Amniotic epithelial cell (primary cell): ENCODE measurements at regions not wholly inside any gene's neighbourhood (a gene's known extent, or its start where the extent isn't known, plus 50 kb on each side); places are given as distances from the start of the nearest gene placed in this dataset.
"Not testable (repeated sequence)": the region's sequence is repeated elsewhere in the genome, so short reads cannot be mapped to it uniquely, and the experiment has no call there.

Source experiments
- DNase-seq: peaks from one replicate; pipeline ENCODE4 v3.0.0-alpha.2; 2010; ENCODE audit warnings: low read depth

GRCh38 chr16:80915079-80915450, 91.6 kb downstream of the CMC2 start:
- no peak for DNase-seq

DNA sequence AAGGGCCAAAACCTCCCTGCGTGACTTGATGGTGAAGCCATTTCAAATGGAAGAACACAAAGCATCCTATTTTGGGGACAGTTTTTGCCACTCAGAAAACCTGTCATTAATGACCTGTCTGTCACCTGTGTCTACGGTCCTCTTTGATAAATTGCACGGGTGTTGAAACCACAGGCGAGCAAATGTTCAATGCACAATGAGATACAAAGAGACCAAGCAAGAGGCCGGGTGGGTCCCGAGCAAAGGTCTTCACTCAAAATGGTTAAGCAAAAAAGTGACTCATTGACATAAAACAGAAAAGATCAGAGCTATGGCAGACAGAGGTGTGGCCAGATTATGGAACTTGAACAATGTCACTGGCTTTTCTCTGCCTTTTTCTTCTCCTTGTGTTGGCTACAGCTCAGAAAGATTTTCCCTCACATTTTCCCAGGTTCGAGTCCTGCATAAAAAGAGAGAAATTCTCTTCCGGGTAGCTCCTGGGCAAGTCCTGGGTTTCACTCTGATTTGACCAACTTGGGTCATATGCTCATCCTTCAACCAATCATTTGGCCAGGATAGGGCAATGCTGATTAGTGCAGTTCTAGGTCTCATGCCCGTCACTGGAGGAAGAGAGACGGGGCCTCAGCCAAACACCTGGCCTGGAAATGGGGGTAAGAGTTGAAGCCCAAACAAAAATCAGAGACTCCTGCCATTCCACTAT, 92.2 kb downstream of the CMC2 start:
- no peak for DNase-seq

DNA sequence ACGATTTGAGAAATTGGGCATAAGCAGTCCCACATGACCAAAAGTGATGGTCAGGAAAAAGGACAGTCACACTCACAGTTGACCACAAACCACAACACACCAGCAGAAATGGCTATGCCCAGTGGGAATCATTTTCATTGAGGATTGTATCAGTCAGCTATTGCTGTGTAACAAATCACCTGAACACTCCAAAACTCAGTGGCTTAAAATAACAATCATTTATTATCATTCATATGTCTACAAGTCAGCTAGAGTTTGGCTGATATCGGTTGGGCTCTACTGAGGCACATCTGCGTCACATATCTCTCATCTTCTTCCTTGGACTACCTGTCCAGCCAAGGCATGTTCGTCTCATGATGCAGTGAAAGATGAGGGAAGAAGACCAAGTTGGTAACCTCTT, 93.3 kb downstream of the CMC2 start:
- no peak for DNase-seq

- no peak for DNase-seq
Observed at GRCh38 chr16:80912651-80913050, 94.0 kb downstream of the CMC2 start.

GRCh38 chr16:80910434-80910833, 96.3 kb downstream of the CMC2 start:
- no peak for DNase-seq

DNA sequence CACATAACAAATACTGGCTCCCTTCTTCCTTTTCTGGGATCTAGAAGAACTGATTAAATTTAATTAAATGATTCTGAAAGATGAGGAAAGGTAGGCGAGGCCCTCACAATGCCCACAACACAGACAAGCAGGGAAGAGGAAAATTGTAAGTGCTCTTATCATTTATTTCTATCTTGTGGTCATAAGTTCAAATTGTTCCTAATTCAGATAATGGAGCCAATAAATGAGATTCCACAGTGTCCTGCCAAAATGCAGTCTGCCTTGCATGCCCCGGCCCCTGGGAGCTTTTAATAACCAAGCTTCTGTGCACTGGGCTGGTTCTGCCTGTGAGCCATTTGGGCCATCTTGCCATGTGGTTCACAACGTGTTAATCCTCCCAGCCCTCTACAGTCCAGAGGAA, 97.0 kb downstream of the CMC2 start:
- DNase-seq = no peak

DNA sequence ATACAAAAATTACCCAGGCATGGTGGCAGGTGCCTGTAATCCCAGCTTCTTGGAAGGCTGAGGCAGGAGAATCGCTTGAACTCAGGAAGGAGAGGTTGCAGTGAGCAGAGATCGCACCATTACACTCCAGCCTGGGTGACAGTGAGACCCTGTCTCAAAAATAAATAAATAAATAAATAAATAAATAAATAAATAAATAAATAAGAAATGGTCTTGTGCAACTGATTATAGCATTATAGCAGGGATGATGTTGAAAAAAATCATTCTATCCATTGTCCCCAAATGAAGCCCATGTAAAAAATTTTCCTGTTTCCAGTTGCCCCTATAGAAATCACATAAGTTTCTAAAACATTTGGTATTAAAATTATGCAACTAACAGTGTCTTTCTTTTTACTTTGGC, 100.5 kb downstream of the CMC2 start:
- DNase-seq = not testable (repeated sequence)

GRCh38 chr16:80903616-80904015, 99.2 kb upstream of the CDYL2 start:
- no peak for DNase-seq

DNA sequence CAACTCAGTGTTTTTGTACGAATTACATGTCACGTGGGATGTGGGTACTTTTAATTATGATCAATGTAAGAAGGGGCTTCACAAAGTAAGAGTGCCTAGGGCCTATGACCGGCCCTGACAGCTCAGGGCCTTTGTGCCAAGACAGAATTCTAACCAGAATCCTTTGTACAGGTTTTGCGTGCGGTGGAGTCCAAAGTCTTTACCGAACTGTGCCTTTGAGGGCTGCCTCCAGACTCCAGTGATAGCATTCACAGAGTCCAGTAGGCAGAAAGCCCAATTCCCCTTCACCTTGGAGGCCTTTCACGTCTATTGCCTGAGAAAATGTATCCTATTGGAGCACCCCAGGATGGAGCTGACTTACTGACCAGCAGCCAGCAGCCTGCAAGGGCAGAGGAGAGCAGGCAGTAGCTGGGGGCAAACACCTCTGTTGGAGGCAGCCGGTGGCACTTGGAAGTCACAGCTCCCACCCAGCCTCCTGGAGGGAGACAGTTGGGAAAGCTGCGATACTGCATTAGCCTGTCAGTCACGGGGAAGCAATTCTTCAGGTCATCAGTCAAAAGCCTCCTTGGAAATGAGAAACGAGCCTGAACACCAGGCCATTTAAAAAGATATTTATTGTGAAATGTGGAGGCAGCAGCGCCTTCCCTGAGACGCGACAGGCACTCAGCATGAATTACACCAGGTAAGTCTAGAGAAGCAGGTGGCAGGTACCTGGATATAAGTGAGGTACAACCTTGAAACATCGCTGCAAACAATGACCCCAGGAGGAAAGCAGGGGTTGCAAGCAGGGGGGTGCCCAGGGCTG, 98.1 kb upstream of the CDYL2 start:
- no peak for DNase-seq

DNA sequence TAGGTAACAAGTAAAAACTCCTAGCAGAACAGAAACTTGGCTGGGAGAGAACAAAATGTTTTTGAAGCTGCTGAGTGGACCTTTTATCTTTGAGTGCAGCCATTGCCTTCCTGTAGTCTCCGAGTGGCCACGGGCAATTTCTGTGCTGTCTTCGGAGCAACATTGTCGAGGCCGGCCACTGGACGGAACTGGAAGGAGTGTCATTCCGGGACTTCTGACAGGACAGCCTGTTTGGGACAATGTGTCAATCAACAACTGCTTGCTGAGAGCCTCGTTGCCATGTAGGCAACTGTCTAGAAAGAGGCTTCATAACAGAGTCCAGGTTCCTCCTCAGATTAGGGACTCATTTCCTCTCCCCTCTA, 96.2 kb upstream of the CDYL2 start:
- no peak for DNase-seq

- peak; percentile 43 for DNase-seq
Observed at GRCh38 chr16:80899809-80900592, 95.6 kb upstream of the CDYL2 start.

DNA sequence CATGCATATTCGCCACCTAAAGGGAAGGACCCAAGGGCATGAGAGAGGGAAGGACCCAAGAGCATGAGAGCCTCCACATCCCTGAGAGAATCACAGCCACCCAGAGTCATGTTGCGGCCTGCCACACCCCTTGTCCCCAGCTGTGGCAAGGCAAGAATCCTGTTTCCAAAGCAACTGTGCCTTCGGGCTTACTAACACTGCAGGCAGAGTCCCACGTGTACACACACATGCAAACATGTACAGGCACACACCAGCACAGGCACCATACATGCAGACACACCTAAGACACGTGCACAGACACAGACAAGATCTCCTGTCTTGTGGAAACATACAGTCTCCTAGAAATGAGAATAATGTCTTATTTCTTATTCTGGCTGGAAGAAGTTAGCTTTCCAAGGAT, 92.4 kb upstream of the CDYL2 start:
- no peak for DNase-seq

GRCh38 chr16:80894091-80894490, 89.7 kb upstream of the CDYL2 start:
- peak; percentile 47 for DNase-seq

DNA sequence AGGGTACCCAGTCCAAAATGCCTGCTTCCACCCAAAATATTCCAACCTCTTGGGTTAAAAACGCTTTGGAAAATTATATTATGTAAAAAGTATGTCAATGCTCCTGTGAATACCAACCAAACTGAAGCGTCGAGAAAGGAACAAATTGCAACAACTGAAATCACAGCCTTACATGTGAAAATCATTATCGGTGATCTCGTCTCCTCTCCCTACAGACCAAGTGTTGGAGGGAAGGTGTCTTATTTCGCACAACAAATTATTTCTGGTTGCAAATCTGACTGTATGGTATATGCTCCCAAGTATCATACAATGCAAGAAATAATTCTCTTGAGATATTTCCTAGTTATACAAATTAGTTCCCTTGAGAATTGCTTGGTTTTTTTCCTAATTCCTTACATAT, 89.3 kb upstream of the CDYL2 start:
- no peak for DNase-seq

- DNase-seq = not testable (repeated sequence)
Observed at GRCh38 chr16:80892395-80892794, 88.0 kb upstream of the CDYL2 start.

GRCh38 chr16:80889779-80890359, 85.5 kb upstream of the CDYL2 start:
- DNase-seq = no peak

DNA sequence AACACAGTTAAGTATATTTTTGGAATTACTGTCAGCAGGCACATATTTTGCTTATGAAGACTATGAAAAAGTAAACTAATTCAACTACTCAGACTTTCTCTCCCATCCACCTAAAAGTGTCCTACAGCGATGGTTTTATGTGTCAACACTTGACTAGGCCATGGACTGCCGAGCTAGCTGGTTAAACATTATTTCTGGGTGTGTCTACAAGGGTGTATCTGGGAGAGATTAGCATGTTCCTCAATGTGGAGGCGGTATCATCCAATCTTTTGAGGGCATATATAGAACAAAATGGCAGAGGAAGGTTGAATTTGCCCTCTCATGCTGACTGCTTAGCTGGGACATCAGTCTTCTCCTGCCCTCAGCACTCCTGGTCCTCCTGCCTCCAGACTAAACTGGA, 82.7 kb upstream of the CDYL2 start:
- no peak for DNase-seq

GRCh38 chr16:80883816-80884215, 79.4 kb upstream of the CDYL2 start:
- DNase-seq = no peak

GRCh38 chr16:80883159-80883642, 78.8 kb upstream of the CDYL2 start:
- no peak for DNase-seq

DNA sequence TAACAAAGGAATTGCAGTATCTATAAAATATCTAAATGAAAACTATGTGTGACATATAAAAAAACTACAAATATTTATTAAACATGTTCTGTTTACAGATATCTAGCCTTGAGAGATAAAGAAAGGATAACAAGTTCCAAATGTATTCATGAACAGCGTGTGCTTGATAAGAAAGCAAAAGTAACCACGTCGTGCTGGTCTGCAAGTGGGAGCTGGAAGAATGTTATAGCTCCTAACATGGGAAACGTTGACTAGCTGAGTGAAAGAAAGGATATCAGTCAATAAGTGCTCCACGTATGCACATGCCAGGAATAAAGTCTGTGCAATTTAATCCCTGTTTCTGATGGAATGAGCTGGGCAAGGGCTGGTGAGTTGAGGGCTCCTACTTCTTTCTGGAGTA, 71.2 kb upstream of the CDYL2 start:
- DNase-seq = peak; percentile 12

DNA sequence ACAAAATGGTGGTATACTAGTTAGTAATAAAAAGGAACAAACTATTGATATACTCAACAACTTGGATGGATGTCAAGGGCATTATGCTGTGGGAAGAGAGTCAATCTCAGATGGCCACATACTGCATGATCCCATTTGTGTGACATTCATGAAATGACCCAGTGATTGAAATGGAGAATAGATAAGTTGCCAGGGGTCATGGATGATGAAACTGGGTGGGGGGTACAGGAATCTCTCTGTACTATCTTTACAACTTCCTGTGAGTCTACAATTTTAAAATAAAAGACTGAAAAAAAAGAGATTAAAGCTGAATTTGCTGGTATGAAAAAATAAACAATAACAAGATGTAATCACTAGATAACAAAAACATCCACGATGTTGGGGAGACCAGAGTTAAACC, 70.5 kb upstream of the CDYL2 start:
- no peak for DNase-seq

DNA sequence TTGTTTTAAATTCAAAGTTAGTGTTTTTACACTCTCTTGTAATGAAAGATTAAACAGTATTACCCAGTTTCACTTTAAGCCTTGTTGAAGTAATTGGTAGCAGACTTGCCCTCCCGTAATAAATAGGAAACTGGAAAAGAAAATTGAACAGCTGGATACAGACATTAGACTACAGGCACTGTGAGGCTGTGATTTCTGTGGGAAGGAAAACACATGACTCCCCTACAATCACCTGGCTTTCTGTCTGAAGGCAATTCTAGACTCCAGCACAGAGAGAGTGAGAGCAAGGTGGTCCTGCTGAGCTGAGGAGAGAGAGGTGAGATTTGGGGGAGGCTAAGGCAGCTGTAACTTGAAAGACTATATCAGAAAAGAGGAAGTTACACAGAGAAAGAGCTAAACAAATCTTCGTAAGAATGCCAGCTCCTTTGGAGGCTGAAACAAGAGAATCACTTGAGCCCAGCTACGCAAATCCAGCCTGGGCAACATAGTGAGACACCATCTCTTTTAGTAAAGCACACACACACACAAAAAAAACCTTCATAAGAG, 57.8 kb upstream of the CDYL2 start:
- no peak for DNase-seq
